ENCODE measurements at regions not wholly inside any gene's neighbourhood (a gene's known extent, or its start where the extent isn't known, plus 50 kb on each side); places are given as distances from the start of the nearest gene placed in this dataset.

DNA sequence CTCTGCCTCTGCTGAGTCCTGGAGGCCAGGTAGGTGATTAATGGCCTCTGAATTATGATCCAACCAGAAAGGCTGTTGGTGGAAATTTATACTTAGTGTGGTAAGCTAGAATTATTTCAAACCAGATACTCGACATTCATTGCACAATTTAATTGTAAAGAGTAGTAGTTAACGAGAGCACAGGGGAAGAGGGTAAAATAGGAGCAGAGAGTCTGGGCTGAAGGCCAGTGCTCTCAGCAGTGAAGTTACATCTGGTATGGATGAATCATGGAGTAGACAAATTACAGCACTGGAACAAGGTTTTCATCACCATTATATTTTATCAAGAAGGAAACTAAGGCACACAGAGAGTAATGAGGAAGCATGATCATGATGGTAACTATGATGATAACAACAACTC, 92.5 kb downstream of the TLR4 start:
- no peaks in the 10 kb centered on the region for H3K4me1 ChIP-seq
- H3K9me3 ChIP-seq, result peaks cover 0 to 6% (median 0%) of the 10 kb centered on the region in 12 donors
- ATAC-seq (no peak), DNase-seq (no peak)
- no peaks in the 10 kb centered on the region for H3K27me3 ChIP-seq
- WGBS, 4 donors, result 61 to 78% (median 76%) methylated on average over 2 of the region's 2 CpGs
- TF ChIP-seq POLR2A (IDR thresholded peaks at IDR 0.05), result no peak
- TF ChIP-seq, protein P1, sequence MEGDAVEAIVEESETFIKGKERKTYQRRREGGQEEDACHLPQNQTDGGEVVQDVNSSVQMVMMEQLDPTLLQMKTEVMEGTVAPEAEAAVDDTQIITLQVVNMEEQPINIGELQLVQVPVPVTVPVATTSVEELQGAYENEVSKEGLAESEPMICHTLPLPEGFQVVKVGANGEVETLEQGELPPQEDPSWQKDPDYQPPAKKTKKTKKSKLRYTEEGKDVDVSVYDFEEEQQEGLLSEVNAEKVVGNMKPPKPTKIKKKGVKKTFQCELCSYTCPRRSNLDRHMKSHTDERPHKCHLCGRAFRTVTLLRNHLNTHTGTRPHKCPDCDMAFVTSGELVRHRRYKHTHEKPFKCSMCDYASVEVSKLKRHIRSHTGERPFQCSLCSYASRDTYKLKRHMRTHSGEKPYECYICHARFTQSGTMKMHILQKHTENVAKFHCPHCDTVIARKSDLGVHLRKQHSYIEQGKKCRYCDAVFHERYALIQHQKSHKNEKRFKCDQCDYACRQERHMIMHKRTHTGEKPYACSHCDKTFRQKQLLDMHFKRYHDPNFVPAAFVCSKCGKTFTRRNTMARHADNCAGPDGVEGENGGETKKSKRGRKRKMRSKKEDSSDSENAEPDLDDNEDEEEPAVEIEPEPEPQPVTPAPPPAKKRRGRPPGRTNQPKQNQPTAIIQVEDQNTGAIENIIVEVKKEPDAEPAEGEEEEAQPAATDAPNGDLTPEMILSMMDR (IDR thresholded peaks at IDR 0.05), result no peak
- intact Hi-C loops (cut with DNase I), result no loop called here
- H3K36me3 ChIP-seq, result no peaks in the 10 kb centered on the region
- no peak overlapping the region for H3K27ac ChIP-seq
- H3K4me3 ChIP-seq, result no peak overlapping the region

DNA sequence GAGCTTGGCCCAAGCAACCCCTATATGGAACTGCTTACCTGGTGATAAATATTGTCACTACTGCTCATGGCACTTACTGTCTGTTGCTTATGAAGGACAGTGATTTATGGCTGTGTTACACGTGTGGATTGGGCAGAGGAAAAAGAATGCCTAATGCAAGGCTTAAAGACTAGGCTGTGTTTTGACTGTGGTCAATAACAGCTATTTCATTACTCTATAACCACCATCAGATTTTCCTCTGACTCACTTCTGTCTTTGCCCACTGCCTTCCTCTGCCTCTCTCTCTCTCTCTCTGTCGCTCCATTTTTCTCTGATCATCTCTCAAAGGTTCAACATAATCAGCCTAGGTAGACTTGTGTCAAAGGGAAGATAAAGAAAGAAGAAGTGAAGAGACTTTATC, 96.2 kb downstream of the TLR4 start:
- H3K9me3 ChIP-seq, result no peaks in the 10 kb centered on the region
- WGBS, 4 donors, result 74 to 88% (median 82%) methylated on average over 2 of the region's 2 CpGs
- intact Hi-C loops (cut with DNase I), result no loop called here

DNA sequence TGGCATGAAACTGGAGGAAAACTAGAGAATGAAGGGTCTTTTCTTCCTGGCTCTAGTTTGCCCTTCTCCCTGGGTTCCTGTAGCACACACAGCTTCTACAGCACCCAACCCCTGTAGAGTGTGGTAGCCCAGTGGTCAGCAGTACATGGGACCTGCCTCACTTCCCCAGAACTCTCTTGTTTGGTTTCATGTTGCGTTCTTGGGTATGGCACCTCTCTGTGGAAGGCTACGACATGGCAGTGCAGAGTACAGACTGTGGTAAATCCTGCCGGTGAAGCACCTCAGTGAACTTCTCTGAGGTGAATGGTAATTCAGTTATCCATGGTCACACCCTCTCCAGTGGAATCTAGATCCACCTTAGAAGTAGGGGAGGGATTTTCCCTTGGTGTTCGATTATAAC, 105.5 kb downstream of the TLR4 start:
- no peak for ATAC-seq
- intact Hi-C loops (cut with DNase I), result no loop called here

More for the DNA sequence above, 96.2 kb downstream of the TLR4 start:
- Histone ChIP-seq H3K4me1 (no peaks in the 10 kb centered on the region), H3K27ac (no peak overlapping the region), H3K4me3 (no peak overlapping the region), H3K27me3 (no peaks in the 10 kb centered on the region), H3K36me3 (no peaks in the 10 kb centered on the region)
- no peak for ATAC-seq
- no peak for DNase-seq
- TF ChIP-seq, protein P1 (IDR thresholded peaks at IDR 0.05), result no peak
- no peak for TF ChIP-seq POLR2A (IDR thresholded peaks at IDR 0.05)

DNA sequence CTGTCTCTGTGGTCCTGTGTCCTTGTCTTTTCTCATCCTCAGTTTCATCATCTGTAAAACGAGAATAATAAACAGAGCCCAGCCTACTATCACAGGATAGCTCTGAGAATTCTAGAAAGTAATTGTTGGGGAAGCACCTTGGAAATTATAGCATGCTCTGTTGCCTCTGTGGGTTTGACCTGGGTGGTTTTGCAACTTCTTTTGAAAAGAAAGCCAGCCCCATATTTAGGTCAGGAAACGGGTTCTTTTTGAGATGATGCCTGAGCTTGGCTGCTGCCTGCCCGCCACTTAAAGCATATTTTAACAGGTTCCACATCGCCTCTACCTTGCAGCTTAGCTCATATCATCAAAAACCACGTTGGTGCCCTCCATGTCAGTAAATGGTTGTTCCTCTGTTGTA, 111.1 kb downstream of the TLR4 start:
- TF ChIP-seq, protein P1 (IDR thresholded peaks at IDR 0.05), result no peak
- TF ChIP-seq POLR2A (IDR thresholded peaks at IDR 0.05), result no peak
- Histone ChIP-seq H3K4me3 (no peak overlapping the region), H3K27ac (no peak overlapping the region), H3K36me3 (no peaks in the 10 kb centered on the region), H3K4me1 (no peaks in the 10 kb centered on the region), H3K27me3 (no peaks in the 10 kb centered on the region), H3K9me3 (no peaks in the 10 kb centered on the region)
- DNase-seq (no peak), ATAC-seq (no peak)
- intact Hi-C loops (cut with DNase I), result no loop called here
- WGBS, 4 donors, result 66 to 70% (median 69%) methylated on average over 5 of the region's 5 CpGs

More for the DNA sequence above, 105.5 kb downstream of the TLR4 start:
- DNase-seq, result no peak
- no peaks in the 10 kb centered on the region for H3K27me3 ChIP-seq
- no peak overlapping the region for H3K27ac ChIP-seq
- TF ChIP-seq, protein P1 (IDR thresholded peaks at IDR 0.05), result no peak
- no peak for TF ChIP-seq POLR2A (IDR thresholded peaks at IDR 0.05)
- no peak overlapping the region for H3K4me3 ChIP-seq
- no peaks in the 10 kb centered on the region for H3K9me3 ChIP-seq
- H3K4me1 ChIP-seq, result no peaks in the 10 kb centered on the region
- WGBS, 4 donors, result 86 to 91% (median 88%) methylated on average over 4 of the region's 4 CpGs
- no peaks in the 10 kb centered on the region for H3K36me3 ChIP-seq
